GM18951 (cell line): ENCODE measurements at regions not wholly inside any gene's neighbourhood (a gene's known extent, or its start where the extent isn't known, plus 50 kb on each side); places are given as distances from the start of the nearest gene placed in this dataset.

Source experiments
- POLR2A ChIP-seq: IDR thresholded peaks from 4 replicates; pipeline ENCODE4 v1.6.1; 2011; ENCODE audit warnings: mild to moderate bottlenecking; ENCODE audit not compliant: insufficient read length, insufficient read depth; ENCODE audit errors: extremely low read depth
- in situ Hi-C: fragments of 300-500 bp; cut with MboI; formaldehyde crosslinking; loops from one replicate; pipeline ENCODE4 v1.12.0; 2022; ENCODE audit warnings: low sequenced_read_pairs, mixed read lengths, inconsistent platforms; ENCODE audit not compliant: unreplicated experiment

GRCh38 chr3:70805061-70805889 is 492.8 kb upstream of the MDFIC2 start:
- TF ChIP-seq POLR2A = no peak
- in situ Hi-C loops = no loop called here

GRCh38 chr3:70803891-70804290 is 491.5 kb upstream of the MDFIC2 start:
- no peak for TF ChIP-seq POLR2A
- in situ Hi-C loops = no loop called here

GRCh38 chr3:70803319-70803718 is 490.9 kb upstream of the MDFIC2 start:
- no peak for TF ChIP-seq POLR2A

GRCh38 chr3:70800951-70801350 is 488.5 kb upstream of the MDFIC2 start:
- no peak for TF ChIP-seq POLR2A
- in situ Hi-C loops = no loop called here

More at GRCh38 chr3:70803319-70803718, 490.9 kb upstream of the MDFIC2 start:
- in situ Hi-C loops = no loop called here

GRCh38 chr3:70789878-70790277 is 477.4 kb upstream of the MDFIC2 start:
- in situ Hi-C loops = no loop called here
- no peak for TF ChIP-seq POLR2A

GRCh38 chr3:70780790-70781189 is 468.4 kb upstream of the MDFIC2 start:
- TF ChIP-seq POLR2A = no peak
- in situ Hi-C loops = no loop called here

GRCh38 chr3:70779296-70779695 is 466.9 kb upstream of the MDFIC2 start:
- in situ Hi-C loops = no loop called here
- TF ChIP-seq POLR2A = no peak

GRCh38 chr3:70776081-70776480 is 463.6 kb upstream of the MDFIC2 start:
- in situ Hi-C loops = no loop called here
- no peak for TF ChIP-seq POLR2A

GRCh38 chr3:70775257-70775656 is 462.8 kb upstream of the MDFIC2 start:
- TF ChIP-seq POLR2A = no peak
- in situ Hi-C loops = no loop called here

GRCh38 chr3:70774641-70775040 is 462.2 kb upstream of the MDFIC2 start:
- TF ChIP-seq POLR2A = no peak
- in situ Hi-C loops = no loop called here

- in situ Hi-C loops = no loop called here
- TF ChIP-seq POLR2A = no peak
Observed at GRCh38 chr3:70771426-70772147, 459.1 kb upstream of the MDFIC2 start.

- no peak for TF ChIP-seq POLR2A
- in situ Hi-C loops = no loop called here
Observed at GRCh38 chr3:70770650-70771049, 458.2 kb upstream of the MDFIC2 start.

GRCh38 chr3:70766301-70766700 is 453.9 kb upstream of the MDFIC2 start:
- no peak for TF ChIP-seq POLR2A
- in situ Hi-C loops = no loop called here

- in situ Hi-C loops = no loop called here
Observed at GRCh38 chr3:70763894-70764293, 451.5 kb upstream of the MDFIC2 start.

GRCh38 chr3:70757658-70758057 is 445.2 kb upstream of the MDFIC2 start:
- in situ Hi-C loops = no loop called here
- TF ChIP-seq POLR2A = no peak

More at GRCh38 chr3:70763894-70764293, 451.5 kb upstream of the MDFIC2 start:
- TF ChIP-seq POLR2A = no peak
